GM12878 (cell line): ENCODE measurements at regions not wholly inside any gene's neighbourhood (a gene's known extent, or its start where the extent isn't known, plus 50 kb on each side); places are given as distances from the start of the nearest gene placed in this dataset.

Experiments
- ATAC-seq: fragments of 200-7000 bp; cut with Tn5 transposase; 3 replicates; pipeline ENCODE4 v1.9.1; 2020; ENCODE audit warnings: mild to moderate bottlenecking, moderate library complexity
- BruUV-seq: library from RNA; stranded (reverse); fragments of 400-500 nt; replicated peaks from 2 replicates; lab custom pipeline; 2021; lab: Mats Ljungman, UMichigan
- CTCF ChIA-PET: fragments of 300-600 bp; sonication (Branson Sonifier 250); formaldehyde crosslinking; extraction: SDS; loops from one replicate; lab custom pipeline; 2021; ENCODE audit warnings: inconsistent platforms; lab: Yijun Ruan, JAX
- POLR2A ChIA-PET: fragments of 350-600 bp; formaldehyde crosslinking; extraction: SDS; loops from one replicate; lab custom pipeline; 2021; ENCODE audit warnings: inconsistent platforms; lab: Charles Lee
- RAD21 ChIA-PET: fragments of 300-600 bp; sonication (Branson Sonifier 250); formaldehyde crosslinking; loops from one replicate; lab custom pipeline; 2023; ENCODE audit warnings: antibody characterized with exemption; ENCODE audit not compliant: unreplicated experiment; lab: Charles Lee
- SMC1A ChIA-PET: fragments of 300-600 bp; sonication (Branson Sonifier 250); formaldehyde crosslinking; loops from one replicate; lab custom pipeline; 2023; ENCODE audit not compliant: unreplicated experiment, uncharacterized antibody; lab: Charles Lee
- DNase-seq: peaks from one replicate; pipeline ENCODE4 v3.0.0-alpha.2; 2011; ENCODE audit warnings: low read depth, low spot score
- FAIRE-seq: peaks from 3 replicates; lab custom pipeline; 2011; peaks lifted over from hg19 to GRCh38; lab: Jason Lieb, UNC
- H2AFZ ChIP-seq: 2 replicates; pipeline ENCODE4 v1.6.0; 2011; ENCODE audit warnings: low read depth, low read length, control low read depth; ENCODE audit not compliant: control insufficient read depth
- H3K27ac ChIP-seq: 2 replicates; pipeline ENCODE4 v1.5.1; 2011; ENCODE audit warnings: control low read depth; ENCODE audit not compliant: control insufficient read depth, insufficient read depth
- H3K27me3 ChIP-seq, 2 experiments: replicated peaks in 1 of 2; 2 replicates each; pipeline versions ENCODE4 v1.6.0 to v1.6.1; 2011; ENCODE audit warnings: low read length in 1 of 2; ENCODE audit not compliant: control insufficient read depth in 2 of 2, insufficient read depth in 2 of 2
- H3K36me3 ChIP-seq, 2 experiments: 2 replicates each; pipeline ENCODE4 v1.5.1; 2011; ENCODE audit warnings: low read length in 1 of 2; ENCODE audit not compliant: control insufficient read depth in 2 of 2, insufficient read depth in 2 of 2
- H3K4me1 ChIP-seq: 2 replicates; pipeline ENCODE4 v1.6.1; 2011; ENCODE audit warnings: mild to moderate bottlenecking, low read length, moderate library complexity, mixed read lengths; ENCODE audit not compliant: control insufficient read depth, insufficient read depth
- H3K4me2 ChIP-seq: 2 replicates; pipeline ENCODE4 v1.6.0; 2011; ENCODE audit warnings: control low read depth; ENCODE audit not compliant: control insufficient read depth, insufficient read depth
- H3K4me3 ChIP-seq: fragments of 200-600 bp; sonication (generic); 2 replicates; pipeline ENCODE4 v1.5.1; 2016
- H3K79me2 ChIP-seq: 2 replicates; pipeline ENCODE4 v1.6.0; 2011; ENCODE audit warnings: low read length; ENCODE audit not compliant: control insufficient read depth, insufficient read depth
- H3K9ac ChIP-seq: 2 replicates; pipeline ENCODE4 v1.8.0; 2011; ENCODE audit warnings: low read length, control low read depth, mixed read lengths; ENCODE audit not compliant: control insufficient read depth, insufficient read depth
- H3K9me3 ChIP-seq: replicated peaks from 3 replicates; pipeline ENCODE4 v1.5.1; 2011; ENCODE audit warnings: mild to moderate bottlenecking, low read length; ENCODE audit not compliant: control insufficient read depth, insufficient read depth
- H4K20me1 ChIP-seq: 2 replicates; pipeline ENCODE4 v1.6.0; 2011; ENCODE audit not compliant: control insufficient read depth, insufficient read depth
- ASH2L ChIP-seq: fragments of 300-600, 200-600 bp; sonication (generic); IDR thresholded peaks from 2 replicates; pipeline ENCODE4 v1.6.1; 2017; ENCODE audit warnings: low read depth, mild to moderate bottlenecking, borderline replicate concordance
- ATF7 ChIP-seq: fragments of 450-650 bp; IDR thresholded peaks from 2 replicates; pipeline ENCODE4 v1.6.1; 2016; ENCODE audit warnings: low read depth, mild to moderate bottlenecking
- BMI1 ChIP-seq: fragments of 450-650 bp; IDR thresholded peaks from 2 replicates; pipeline ENCODE4 v1.6.1; 2016; ENCODE audit warnings: mild to moderate bottlenecking, moderate library complexity, borderline replicate concordance
- CTCF ChIP-seq, 3 experiments: IDR thresholded peaks in 2 of 3; conservative IDR thresholded peaks in 1 of 3; 2 replicates each; pipeline ENCODE4 v1.5.1; 2011; ENCODE audit warnings: low read depth in 3 of 3, low read length in 3 of 3, mild to moderate bottlenecking in 3 of 3, control low read depth in 2 of 3, moderate library complexity in 2 of 3, inconsistent platforms in 1 of 3, mixed read lengths in 1 of 3; ENCODE audit not compliant: control insufficient read depth in 2 of 3, insufficient read depth in 1 of 3; ENCODE audit errors: extremely low read depth in 1 of 3
- NKRF ChIP-seq: fragments of 450-650 bp; conservative IDR thresholded peaks from 2 replicates; pipeline ENCODE4 v1.6.1; 2017; ENCODE audit warnings: mild to moderate bottlenecking, moderate library complexity
- RFX5 ChIP-seq: IDR thresholded peaks from 2 replicates; pipeline ENCODE4 v1.6.1; 2011; ENCODE audit warnings: low read depth, low read length, improper control_type of control experiment
- ZBTB40 ChIP-seq: fragments of 450-650 bp; IDR thresholded peaks from 2 replicates; pipeline ENCODE4 v1.6.1; 2016; ENCODE audit warnings: mild to moderate bottlenecking, moderate library complexity, borderline replicate concordance
- WGBS: methylation state at CpG from one replicate; pipeline ENCODE4 v1.1.6; 2016; ENCODE audit warnings: low lambda C conversion rate; ENCODE audit not compliant: insufficient replicate concordance, insufficient coverage; ENCODE audit errors: missing lambda C conversion rate; 5-methylcytosine and 5-hydroxymethylcytosine counted together
- in situ Hi-C: fragments of 300-500 bp; cut with MboI; formaldehyde crosslinking; loops from 9 replicates; pipeline ENCODE4 v1.14.3; 2018; ENCODE audit warnings: mixed read lengths
- intact Hi-C: fragments of 100-400 bp; cut with micrococcal nuclease; formaldehyde crosslinking; loops from one replicate; pipeline ENCODE4 v1.14.2; 2022; ENCODE audit not compliant: unreplicated experiment

GRCh38 chr3:82085851-82086475, 324.5 kb upstream of the GBE1 start:
- no peak overlapping the region for H3K4me3 ChIP-seq
- ChIA-PET POLR2A (no interaction called here), RAD21 (no interaction called here), SMC1A (interaction anchor here (0.8 kb wide), 1 partner anchor 572 kb away, joined by 3 read pairs; no protein-coding TSS in a partner anchor), CTCF (no interaction called here)
- H4K20me1 ChIP-seq: no peaks in the 10 kb centered on the region
- no peaks in the 10 kb centered on the region for H3K79me2 ChIP-seq
- no peaks in the 10 kb centered on the region for H3K4me1 ChIP-seq
- no peak for ATAC-seq
- no peaks in the 10 kb centered on the region for H3K9me3 ChIP-seq
- no peak for DNase-seq
- no peaks in the 10 kb centered on the region for H3K27me3 ChIP-seq
- intact Hi-C loops (no loop called here), in situ Hi-C loops (no loop called here)
- FAIRE-seq: no peak
- no TSS peak for BruUV-seq
- no peak overlapping the region for H3K27ac ChIP-seq
- no peak overlapping the region for H3K9ac ChIP-seq
- 33% methylated on average over 5 of the region's 5 CpGs for WGBS
- H3K36me3 ChIP-seq: no peaks in the 10 kb centered on the region
- no peak for TF ChIP-seq RFX5
- TF ChIP-seq BMI1: peak; percentile 32; the same call in 1 of the 2 replicates
- TF ChIP-seq NKRF: no peak
- no peak for TF ChIP-seq ASH2L
- no peak for TF ChIP-seq ZBTB40
- TF ChIP-seq ATF7: no peak
- TF ChIP-seq CTCF (IDR thresholded peaks at IDR 0.05 in 2 of 3, conservative IDR thresholded peaks at IDR 0.05 in 1 of 3; ENCODE audit: control insufficient read depth in 2 of 3, extremely low read depth in 1 of 3, insufficient read depth in 1 of 3, low read depth in 3 of 3, low read length in 3 of 3): no peak
- no peak overlapping the region for H3K4me2 ChIP-seq
- no peak overlapping the region for H2AFZ ChIP-seq
